ENCODE measurements at regions not wholly inside any gene's neighbourhood (a gene's known extent, or its start where the extent isn't known, plus 50 kb on each side); places are given as distances from the start of the nearest gene placed in this dataset.

GRCh38 chr3:31057891-31058290, 163.4 kb upstream of the GADL1 start:
- WGBS (ENCODE audit: extremely low coverage, insufficient read length, low lambda C conversion rate), result no CpG with 5 or more reads among the region's 3 CpGs
- H3K79me2 ChIP-seq (ENCODE audit: insufficient read depth, low read length), result no peaks in the 10 kb centered on the region

More at GRCh38 chr3:31057891-31058290, 163.4 kb upstream of the GADL1 start:
- Histone ChIP-seq H3K14ac (ENCODE audit: insufficient read depth, low read length) (no peak overlapping the region), H3K9ac (ENCODE audit: extremely low read depth, insufficient read length, low read length) (no peak overlapping the region), H3K56ac (ENCODE audit: insufficient read length, low read depth, low read length) (no peak overlapping the region), H3K27ac (ENCODE audit: insufficient read length, low read depth, low read length) (no peak overlapping the region), H3K9me3 (ENCODE audit: control insufficient read depth, low read depth, low read length) (no peaks in the 10 kb centered on the region), H3K4ac (ENCODE audit: low read depth, low read length) (no peak overlapping the region), H2AK5ac (ENCODE audit: insufficient read length, low read length) (no peak overlapping the region), H3K18ac (ENCODE audit: insufficient read length, low read depth, low read length) (no peak overlapping the region), H4K5ac (ENCODE audit: insufficient read length, low read depth, low read length) (no peak overlapping the region), H3K27me3 (ENCODE audit: insufficient read depth, low read length) (no peaks in the 10 kb centered on the region), H2BK20ac (ENCODE audit: low read depth, low read length, poor library complexity, severe bottlenecking) (no peak overlapping the region), H4K8ac (replicated peaks; ENCODE audit: insufficient read length, low read depth, low read length) (no peak overlapping the region), H2BK5ac (ENCODE audit: insufficient read length, low read length) (no peak overlapping the region), H3T11ph (ENCODE audit: low read length) (no peak overlapping the region), H2BK12ac (ENCODE audit: insufficient read length, low read depth, low read length) (no peak overlapping the region), H3K79me1 (ENCODE audit: insufficient read depth, low read depth, low read length, poor library complexity, severe bottlenecking) (no peaks in the 10 kb centered on the region), H3K4me1 (ENCODE audit: insufficient read depth, low read length) (no peaks in the 10 kb centered on the region), H3K4me2 (ENCODE audit: insufficient read depth, insufficient read length, low read length) (no peak overlapping the region), H3K23ac (ENCODE audit: insufficient read length, low read depth, low read length) (no peak overlapping the region), H2AFZ (ENCODE audit: low read length) (no peak overlapping the region), H2BK120ac (ENCODE audit: low read depth, low read length, poor library complexity, severe bottlenecking) (no peak overlapping the region), H4K91ac (ENCODE audit: insufficient read length, low read depth, low read length) (no peak overlapping the region), H4K20me1 (ENCODE audit: control insufficient read depth, insufficient read depth, insufficient read length) (no peaks in the 10 kb centered on the region), H2BK15ac (ENCODE audit: low read depth, low read length) (no peak overlapping the region), H3K23me2 (ENCODE audit: insufficient read length, low read depth, low read length, poor library complexity, severe bottlenecking) (no peaks in the 10 kb centered on the region)
- no peak for TF ChIP-seq CTCF (conservative IDR thresholded peaks at IDR 0.05)
- H3K9me3 Mint-ChIP-seq, result peaks cover 31 to 38% of the 10 kb centered on the region in 2 experiments
- no peaks in the 10 kb centered on the region for H3K27me3 Mint-ChIP-seq (ENCODE audit: low read depth)
- peaks cover 9 to 32% (median 14%) of the 10 kb centered on the region in 3 experiments for H3K36me3 Mint-ChIP-seq (ENCODE audit: insufficient read depth in 1 of 3, low read depth in 3 of 3)
- no peak overlapping the region for H3K27ac Mint-ChIP-seq
- H3K4me1 Mint-ChIP-seq, result peaks cover 28 to 29% of the 10 kb centered on the region in 2 experiments
- no peak for DNase-seq
- H3K4me3 Mint-ChIP-seq, result no peak overlapping the region
